GM23248 (cell line): ENCODE measurements at regions not wholly inside any gene's neighbourhood (a gene's known extent, or its start where the extent isn't known, plus 50 kb on each side); places are given as distances from the start of the nearest gene placed in this dataset.

Source experiments
- DNase-seq: peaks from one replicate; pipeline ENCODE4 v3.0.0-alpha.2; 2015
- H2AFZ ChIP-seq: fragments of 200-600 bp; sonication (generic); 2 replicates; pipeline ENCODE4 v1.6.1; 2016; ENCODE audit warnings: antibody characterized with exemption
- H3F3A ChIP-seq: fragments of 200-600 bp; sonication (generic); 2 replicates; pipeline ENCODE4 v1.6.1; 2016; ENCODE audit warnings: mild to moderate bottlenecking, antibody characterized with exemption, mixed run types; ENCODE audit not compliant: insufficient read depth
- H3K27ac ChIP-seq: fragments of 200-600 bp; sonication (generic); 2 replicates; pipeline ENCODE4 v1.5.1; 2016; ENCODE audit warnings: mild to moderate bottlenecking
- H3K27me3 ChIP-seq: fragments of 200-600 bp; sonication (generic); replicated peaks from 2 replicates; pipeline ENCODE4 v1.6.1; 2016; ENCODE audit warnings: mild to moderate bottlenecking; ENCODE audit not compliant: insufficient read depth
- H3K36me3 ChIP-seq: fragments of 200-600 bp; sonication (generic); 2 replicates; pipeline ENCODE4 v1.6.1; 2016; ENCODE audit warnings: low read depth, mild to moderate bottlenecking
- H3K4me1 ChIP-seq: fragments of 200-600 bp; sonication (generic); 2 replicates; pipeline ENCODE4 v1.6.1; 2016; ENCODE audit warnings: mild to moderate bottlenecking; ENCODE audit not compliant: insufficient read depth
- H3K4me2 ChIP-seq: fragments of 200-600 bp; sonication (generic); one replicate; pipeline ENCODE4 v1.6.1; 2016; ENCODE audit warnings: mild to moderate bottlenecking; ENCODE audit not compliant: unreplicated experiment
- H3K4me3 ChIP-seq: fragments of 200-600 bp; sonication (generic); 2 replicates; pipeline ENCODE4 v1.5.1; 2016; ENCODE audit warnings: mild to moderate bottlenecking
- H3K79me2 ChIP-seq: fragments of 200-600 bp; sonication (generic); 2 replicates; pipeline ENCODE4 v1.6.1; 2016; ENCODE audit warnings: mild to moderate bottlenecking; ENCODE audit not compliant: insufficient read depth
- H3K9ac ChIP-seq: fragments of 200-600 bp; sonication (generic); 2 replicates; pipeline ENCODE4 v1.6.1; 2016; ENCODE audit warnings: mild to moderate bottlenecking
- H3K9me2 ChIP-seq: fragments of 200-600 bp; sonication (generic); 2 replicates; pipeline ENCODE4 v1.6.1; 2016; ENCODE audit warnings: mixed run types, mild to moderate bottlenecking, moderate library complexity; ENCODE audit not compliant: insufficient read depth
- H3K9me3 ChIP-seq: fragments of 200-600 bp; sonication (generic); one replicate; pipeline ENCODE4 v1.6.1; 2017; ENCODE audit warnings: low read depth
- H4K20me1 ChIP-seq: fragments of 200-600 bp; sonication (generic); 2 replicates; pipeline ENCODE4 v1.6.0; 2016; ENCODE audit not compliant: insufficient read depth
- EZH2 ChIP-seq: fragments of 200-600 bp; sonication (generic); IDR thresholded peaks from 2 replicates; pipeline ENCODE4 v1.6.1; 2018; ENCODE audit warnings: antibody characterized with exemption, mild to moderate bottlenecking; ENCODE audit not compliant: insufficient read depth, poor library complexity, severe bottlenecking
- EZH2phosphoT487 ChIP-seq: fragments of 200-600 bp; sonication (generic); IDR thresholded peaks from 2 replicates; pipeline ENCODE4 v1.6.1; 2018; ENCODE audit warnings: antibody characterized with exemption, moderate library complexity, mild to moderate bottlenecking, low read depth; ENCODE audit not compliant: insufficient read depth
- WGBS, 2 experiments: methylation state at CpG; one replicate each; pipeline ENCODE4 v1.1.6; 2015 to 2017; ENCODE audit warnings: low lambda C conversion rate in 2 of 2, low coverage in 1 of 2; ENCODE audit errors: missing lambda C conversion rate in 2 of 2; 5-methylcytosine and 5-hydroxymethylcytosine counted together
- in situ Hi-C: fragments of 300-500 bp; cut with MboI; formaldehyde crosslinking; loops from 2 replicates; pipeline ENCODE4 v1.15.0; 2020

GRCh38 chr10:111392159-111392558 lies 315.3 kb downstream of the ADRA2A start:
- 0 to 6% methylated on average over 2 of the region's 2 CpGs for WGBS, 2 experiments
- peak; percentile 70 for DNase-seq
- TF ChIP-seq EZH2phosphoT487 (0 out of 2 replicates have a peak, but pooled peaks have one; percentile 72), EZH2 (no peak)
- Histone ChIP-seq H3K4me3 (peak overlapping the region; percentile 37), H3K9me2 (no peaks in the 10 kb centered on the region), H3K79me2 (no peaks in the 10 kb centered on the region), H3K27me3 (no peaks in the 10 kb centered on the region), H2AFZ (0 out of 2 replicates have a peak overlapping the region, but pooled peaks have one; percentile 12), H3K4me1 (peaks cover 44% of the 10 kb centered on the region), H3K9me3 (no peaks in the 10 kb centered on the region), H4K20me1 (no peaks in the 10 kb centered on the region), H3K36me3 (no peaks in the 10 kb centered on the region), H3K27ac (peak overlapping the region; percentile 88), H3K4me2 (peak overlapping the region; percentile 59), H3K9ac (peak overlapping the region; percentile 37), H3F3A (peaks cover 41% of the 10 kb centered on the region)
- in situ Hi-C loops, result no loop called here

DNA sequence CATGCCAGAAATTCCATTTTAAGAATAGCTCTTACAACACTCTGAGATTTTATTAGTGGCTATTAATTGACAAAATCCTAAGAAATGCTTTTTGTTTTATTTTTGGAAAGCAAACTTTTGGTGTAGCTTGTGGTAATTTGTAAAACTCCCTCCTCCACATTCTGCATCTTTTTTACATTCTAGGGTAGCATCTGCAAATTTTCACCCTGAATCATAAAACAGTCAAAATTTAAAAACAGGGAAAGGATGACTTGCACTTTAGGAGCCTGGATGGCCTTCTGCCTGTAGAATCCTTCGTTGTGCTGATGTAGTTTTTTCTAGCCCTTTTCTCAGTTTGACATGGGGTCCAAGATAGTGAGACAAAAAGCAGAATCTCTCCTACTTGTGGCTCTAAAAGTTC lies 316.1 kb downstream of the ADRA2A start:
- H3K9me2 ChIP-seq, result no peaks in the 10 kb centered on the region
- H3K27me3 ChIP-seq, result no peaks in the 10 kb centered on the region
- H2AFZ ChIP-seq, result peak overlapping the region; percentile 23; the same call in 1 of the 2 replicates
- H3F3A ChIP-seq, result peaks cover 41% of the 10 kb centered on the region
- peak overlapping the region; percentile 88 for H3K27ac ChIP-seq
- TF ChIP-seq EZH2phosphoT487 (no peak), EZH2 (no peak)
- peak overlapping the region; percentile 61 for H3K9ac ChIP-seq
- in situ Hi-C loops, result no loop called here
- no peaks in the 10 kb centered on the region for H4K20me1 ChIP-seq
- peak overlapping the region; percentile 37 for H3K4me3 ChIP-seq
- no peaks in the 10 kb centered on the region for H3K9me3 ChIP-seq
- DNase-seq, result peak; percentile 77
- peaks cover 44% of the 10 kb centered on the region for H3K4me1 ChIP-seq
- no peaks in the 10 kb centered on the region for H3K36me3 ChIP-seq
- H3K4me2 ChIP-seq, result peak overlapping the region; percentile 59
- WGBS, 2 experiments, result 0 to 4% methylated on average over 1 of the region's 1 CpG
- H3K79me2 ChIP-seq, result no peaks in the 10 kb centered on the region

DNA sequence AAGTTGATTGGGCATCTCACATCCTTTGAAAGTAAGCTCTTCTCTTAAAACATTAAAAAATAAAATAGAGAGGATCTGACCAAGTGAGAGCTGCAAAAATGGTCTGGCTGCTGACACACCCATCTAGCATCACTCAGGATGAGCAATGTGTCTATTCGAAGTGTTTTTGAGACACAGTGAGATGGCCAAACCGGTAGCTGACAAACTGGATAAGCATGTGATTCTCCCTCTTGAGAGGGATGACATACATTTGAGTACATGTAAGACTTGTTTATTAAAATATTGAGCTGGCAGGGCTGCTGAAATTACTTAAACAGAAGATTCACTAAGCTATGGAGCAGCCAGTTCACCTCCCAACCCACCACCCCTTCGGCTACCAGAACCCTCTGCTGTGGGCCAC lies 333.9 kb downstream of the ADRA2A start:
- H3K36me3 ChIP-seq, result no peaks in the 10 kb centered on the region
- H3K9me3 ChIP-seq, result no peaks in the 10 kb centered on the region
- peak; percentile 88 for DNase-seq
- H3K79me2 ChIP-seq, result no peaks in the 10 kb centered on the region
- TF ChIP-seq EZH2, result no peak
- no peak for TF ChIP-seq EZH2phosphoT487
- H3K4me3 ChIP-seq, result peak overlapping the region; percentile 24; the same call in 1 of the 2 replicates
- H3K27ac ChIP-seq, result peak overlapping the region; percentile 77
- H4K20me1 ChIP-seq, result no peaks in the 10 kb centered on the region
- peaks cover 22% of the 10 kb centered on the region for H3K4me1 ChIP-seq
- H3K9ac ChIP-seq, result peak overlapping the region; percentile 38
- H3K9me2 ChIP-seq, result no peaks in the 10 kb centered on the region
- peak overlapping the region; percentile 61 for H3K4me2 ChIP-seq
- in situ Hi-C loops, result no loop called here
- H3F3A ChIP-seq, result peaks cover 20% of the 10 kb centered on the region
- WGBS, 2 experiments, result 13 to 14% methylated on average over 3 of the region's 3 CpGs
- peak overlapping the region; percentile 62 for H2AFZ ChIP-seq
- no peaks in the 10 kb centered on the region for H3K27me3 ChIP-seq

DNA sequence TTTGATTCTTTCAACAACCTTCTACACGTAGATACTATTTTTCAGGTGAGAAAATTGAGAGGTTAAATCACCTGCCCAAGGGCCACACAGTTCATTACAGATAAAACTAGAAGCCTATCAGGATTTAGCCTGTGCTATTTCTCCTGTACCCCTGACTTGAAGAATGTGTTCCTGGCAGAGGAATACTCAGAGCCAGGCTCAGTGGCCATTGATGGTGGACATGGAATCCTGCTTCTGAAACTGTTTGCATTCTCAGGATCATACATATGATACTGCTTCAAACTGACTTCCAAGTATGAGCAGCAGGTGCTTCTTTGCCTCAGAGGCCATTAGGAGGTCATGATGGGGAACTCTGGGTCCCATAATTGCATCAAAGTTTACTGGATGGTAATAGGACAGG lies 348.6 kb downstream of the ADRA2A start:
- DNase-seq, result no peak

More for the DNA sequence above, 348.6 kb downstream of the ADRA2A start:
- H3K9me3 ChIP-seq, result no peaks in the 10 kb centered on the region
- H3K4me2 ChIP-seq, result no peak overlapping the region
- no peaks in the 10 kb centered on the region for H3K36me3 ChIP-seq
- in situ Hi-C loops, result no loop called here
- no peaks in the 10 kb centered on the region for H3K4me1 ChIP-seq
- H3K4me3 ChIP-seq, result no peak overlapping the region
- no peaks in the 10 kb centered on the region for H3K79me2 ChIP-seq
- no peaks in the 10 kb centered on the region for H3K27me3 ChIP-seq
- no peak overlapping the region for H3K9ac ChIP-seq
- no peak for TF ChIP-seq EZH2
- TF ChIP-seq EZH2phosphoT487, result no peak
- no peaks in the 10 kb centered on the region for H4K20me1 ChIP-seq
- H3F3A ChIP-seq, result no peaks in the 10 kb centered on the region
- no peaks in the 10 kb centered on the region for H3K9me2 ChIP-seq
- no peak overlapping the region for H2AFZ ChIP-seq
- WGBS, 2 experiments, result 82 to 85% methylated on average over 1 of the region's 1 CpG
- H3K27ac ChIP-seq, result no peak overlapping the region
